Neuronal stem cell (in vitro differentiated cells): ENCODE measurements at regions not wholly inside any gene's neighbourhood (a gene's known extent, or its start where the extent isn't known, plus 50 kb on each side); places are given as distances from the start of the nearest gene placed in this dataset.
"Not testable (repeated sequence)": the region's sequence is repeated elsewhere in the genome, so short reads cannot be mapped to it uniquely, and the experiment has no call there.

ENCODE experiments used
- DNase-seq: peaks from one replicate; pipeline ENCODE4 v3.0.0-alpha.2; 2013; ENCODE audit warnings: low spot score
- H2AFZ ChIP-seq: one replicate; pipeline ENCODE4 v1.6.1; 2013; ENCODE audit warnings: mild to moderate bottlenecking, low read length, inconsistent platforms
- H2AK5ac ChIP-seq: 2 replicates; pipeline ENCODE4 v1.6.1; 2013; ENCODE audit warnings: low read depth, mild to moderate bottlenecking, inconsistent platforms, low read length, moderate library complexity, mixed read lengths
- H2BK120ac ChIP-seq: 2 replicates; pipeline ENCODE4 v1.6.1; 2013; ENCODE audit warnings: low read depth, mild to moderate bottlenecking, inconsistent platforms, low read length, moderate library complexity, mixed read lengths
- H2BK12ac ChIP-seq: one replicate; pipeline ENCODE4 v1.6.1; 2013; ENCODE audit warnings: low read length, inconsistent platforms
- H2BK15ac ChIP-seq: 2 replicates; pipeline ENCODE4 v1.6.1; 2013; ENCODE audit warnings: mild to moderate bottlenecking, low read length, inconsistent platforms, mixed read lengths
- H2BK5ac ChIP-seq: one replicate; pipeline ENCODE4 v1.6.1; 2013; ENCODE audit warnings: inconsistent platforms, mild to moderate bottlenecking, low read length, moderate library complexity
- H3K14ac ChIP-seq: one replicate; pipeline ENCODE4 v1.6.1; 2013; ENCODE audit warnings: low read length, inconsistent platforms
- H3K18ac ChIP-seq: 2 replicates; pipeline ENCODE4 v1.6.1; 2013; ENCODE audit warnings: low read length, inconsistent platforms
- H3K23ac ChIP-seq: 2 replicates; pipeline ENCODE4 v1.6.1; 2013; ENCODE audit warnings: low read depth, mild to moderate bottlenecking, mixed read lengths, low read length, inconsistent platforms; ENCODE audit not compliant: poor library complexity
- H3K27ac ChIP-seq: replicated peaks from 3 replicates; pipeline ENCODE4 v1.5.1; 2013; ENCODE audit warnings: low read length, inconsistent platforms
- H3K27me3 ChIP-seq, 3 experiments: 2 replicates each; pipeline ENCODE4 v1.6.1; 2013; ENCODE audit warnings: low read length in 3 of 3, mild to moderate bottlenecking in 2 of 3, inconsistent platforms in 1 of 3, low read depth in 1 of 3, mixed read lengths in 1 of 3, moderate library complexity in 1 of 3; ENCODE audit not compliant: control insufficient read depth in 3 of 3, insufficient read depth in 3 of 3
- H3K36me3 ChIP-seq, 2 donors: replicated peaks in 1 of 2; 2 replicates each; pipeline ENCODE4 v1.6.1; 2013; ENCODE audit warnings: low read length in 2 of 2; ENCODE audit not compliant: control insufficient read depth in 2 of 2, insufficient read depth in 2 of 2
- H3K4ac ChIP-seq: 2 replicates; pipeline ENCODE4 v1.6.1; 2013; ENCODE audit warnings: inconsistent platforms, mild to moderate bottlenecking, low read length, moderate library complexity
- H3K4me1 ChIP-seq, 2 donors: 1 replicate in 1 of 2; 2 replicates in 1 of 2; pipeline ENCODE4 v1.6.1; 2013; ENCODE audit warnings: low read length in 2 of 2, low read depth in 1 of 2; ENCODE audit not compliant: control insufficient read depth in 2 of 2, insufficient read depth in 1 of 2
- H3K4me2 ChIP-seq: one replicate; pipeline ENCODE4 v1.6.1; 2013; ENCODE audit warnings: mild to moderate bottlenecking, low read length, inconsistent platforms; ENCODE audit not compliant: insufficient read depth, poor library complexity, severe bottlenecking
- H3K4me3 ChIP-seq, 2 donors: 2 replicates each; pipeline ENCODE4 v1.5.1; 2013; ENCODE audit warnings: low read length in 2 of 2, mild to moderate bottlenecking in 2 of 2, inconsistent platforms in 1 of 2, moderate library complexity in 1 of 2
- H3K79me1 ChIP-seq: one replicate; pipeline ENCODE4 v1.6.1; 2013; ENCODE audit warnings: low read depth, mild to moderate bottlenecking, inconsistent platforms, low read length, moderate library complexity
- H3K9ac ChIP-seq: one replicate; pipeline ENCODE4 v1.6.1; 2013; ENCODE audit warnings: mild to moderate bottlenecking, low read depth, low read length, inconsistent platforms; ENCODE audit not compliant: poor library complexity
- H3K9me3 ChIP-seq, 2 donors: replicated peaks in 1 of 2; 2 replicates each; pipeline versions ENCODE3 to v1.6.1; 2013; ENCODE audit warnings: low read length in 2 of 2, mild to moderate bottlenecking in 2 of 2, inconsistent platforms in 1 of 2, low read depth in 1 of 2, mixed read lengths in 1 of 2, moderate library complexity in 1 of 2; ENCODE audit not compliant: control insufficient read depth in 2 of 2, insufficient read depth in 1 of 2
- H4K8ac ChIP-seq: one replicate; pipeline ENCODE4 v1.6.1; 2013; ENCODE audit warnings: low read depth, mild to moderate bottlenecking, inconsistent platforms, low read length, moderate library complexity
- H4K91ac ChIP-seq: one replicate; pipeline ENCODE4 v1.6.1; 2013; ENCODE audit warnings: low read length, low read depth, mild to moderate bottlenecking, inconsistent platforms; ENCODE audit not compliant: poor library complexity
- WGBS, 2 donors: extraction: QIAGEN DNeasy Blood & Tissue Kit; methylation state at CpG; one replicate each; pipeline ENCODE4 v1.1.7; 2013; ENCODE audit warnings: missing lambda C conversion rate in 2 of 2, mixed read lengths in 1 of 2; ENCODE audit not compliant: insufficient read length in 2 of 2, insufficient replicate concordance in 1 of 2; ENCODE audit errors: extremely low coverage in 2 of 2; 5-methylcytosine and 5-hydroxymethylcytosine counted together

DNA sequence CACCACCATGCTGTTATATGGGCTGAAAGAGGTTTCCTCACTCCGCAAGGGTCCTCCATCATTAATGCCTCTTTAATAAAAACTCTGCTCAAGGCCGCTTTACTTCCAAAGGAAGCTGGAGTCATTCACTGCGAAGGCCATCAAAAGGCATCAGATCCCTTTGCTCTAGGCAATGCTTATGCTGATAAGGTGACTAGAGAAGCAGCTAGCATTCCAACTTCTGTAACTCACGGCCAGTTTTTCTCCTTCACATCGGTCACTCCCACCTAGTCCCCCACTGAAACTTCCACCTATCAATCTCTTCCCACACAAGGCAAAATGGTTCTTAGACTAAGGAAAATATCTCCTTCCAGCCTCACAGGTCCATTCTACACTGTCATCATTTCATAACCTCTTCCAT, 124.2 kb upstream of the RMP24 start:
- not testable (repeated sequence) for H2BK15ac ChIP-seq, H3K27me3 ChIP-seq, DNase-seq, H2BK12ac ChIP-seq, H3K4me2 ChIP-seq, H3K4me1 ChIP-seq, H3K4me3 ChIP-seq, H4K91ac ChIP-seq, H2AK5ac ChIP-seq, H3K79me1 ChIP-seq, H2BK120ac ChIP-seq, H3K18ac ChIP-seq, H3K27ac ChIP-seq, H4K8ac ChIP-seq, H3K9me3 ChIP-seq, H3K23ac ChIP-seq, H3K36me3 ChIP-seq, H3K4ac ChIP-seq, H3K14ac ChIP-seq, H2BK5ac ChIP-seq, H3K9ac ChIP-seq, H2AFZ ChIP-seq
- WGBS, 2 donors: no CpG with 5 or more reads among the region's 5 CpGs

DNA sequence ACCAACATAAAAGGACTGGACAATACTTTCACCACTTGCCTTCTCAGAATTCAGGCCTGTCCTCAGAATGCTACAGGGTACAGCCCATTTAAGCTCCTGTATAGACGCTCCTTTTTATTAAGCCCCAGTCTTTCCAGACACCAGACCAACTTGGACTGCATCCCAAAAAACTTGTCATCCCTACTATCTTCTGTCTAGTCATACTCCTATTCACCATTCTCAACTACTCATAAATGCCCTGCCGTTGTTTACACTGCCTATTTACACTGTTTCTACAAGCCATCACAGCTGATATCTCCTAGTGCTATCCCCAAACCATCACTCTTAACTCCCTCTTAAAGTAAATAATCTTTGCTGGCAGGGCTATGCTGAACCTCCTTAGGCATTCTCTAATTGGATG, 123.2 kb upstream of the RMP24 start:
- not testable (repeated sequence) for H3K18ac ChIP-seq, H2BK120ac ChIP-seq, H2BK15ac ChIP-seq, H4K91ac ChIP-seq, H3K79me1 ChIP-seq, H3K4ac ChIP-seq, H3K4me3 ChIP-seq, H3K4me2 ChIP-seq, H3K9me3 ChIP-seq, DNase-seq, H2AK5ac ChIP-seq, H3K23ac ChIP-seq, H3K36me3 ChIP-seq, H3K27me3 ChIP-seq, H3K27ac ChIP-seq, H2BK12ac ChIP-seq, H3K14ac ChIP-seq, H4K8ac ChIP-seq, H2BK5ac ChIP-seq, H2AFZ ChIP-seq, H3K4me1 ChIP-seq, H3K9ac ChIP-seq
- no CpG with 5 or more reads among the region's 2 CpGs for WGBS, 2 donors

DNA sequence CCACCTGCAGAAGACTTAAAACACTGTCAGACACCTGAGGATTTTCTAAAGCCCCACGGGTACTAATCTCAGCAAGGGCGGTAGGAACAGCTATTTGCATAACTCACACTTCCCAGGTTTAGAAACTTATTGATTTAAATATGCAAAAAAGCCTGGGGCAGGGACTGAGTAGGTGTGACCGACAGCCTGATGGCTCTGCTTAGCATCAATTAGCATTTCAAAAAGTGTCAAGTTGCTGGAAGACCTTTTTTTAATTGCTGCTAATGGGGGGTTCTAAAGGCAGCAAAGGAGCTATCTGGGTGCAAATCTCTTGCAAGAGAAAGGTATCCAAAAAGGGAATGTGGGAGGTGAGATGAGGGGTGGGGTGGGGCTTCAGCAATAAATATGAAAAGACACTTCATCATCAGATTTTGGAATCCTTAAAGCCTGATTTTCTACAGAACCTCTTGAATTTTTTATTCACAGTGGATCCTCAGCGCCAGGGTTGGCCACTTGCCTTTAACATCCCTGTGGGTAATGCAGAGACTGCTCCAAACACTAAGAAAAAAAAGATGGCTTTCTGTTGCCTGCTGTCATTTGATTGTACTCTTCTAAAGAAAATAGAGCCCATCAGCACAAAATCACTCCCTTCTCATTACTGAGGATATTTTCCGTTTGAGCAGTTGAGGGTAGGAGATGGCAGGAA, 121.1 kb upstream of the RMP24 start:
- H4K8ac ChIP-seq: no peak overlapping the region
- no peaks in the 10 kb centered on the region for H3K36me3 ChIP-seq
- WGBS, 2 donors: no CpG with 5 or more reads among the region's 5 CpGs

DNA sequence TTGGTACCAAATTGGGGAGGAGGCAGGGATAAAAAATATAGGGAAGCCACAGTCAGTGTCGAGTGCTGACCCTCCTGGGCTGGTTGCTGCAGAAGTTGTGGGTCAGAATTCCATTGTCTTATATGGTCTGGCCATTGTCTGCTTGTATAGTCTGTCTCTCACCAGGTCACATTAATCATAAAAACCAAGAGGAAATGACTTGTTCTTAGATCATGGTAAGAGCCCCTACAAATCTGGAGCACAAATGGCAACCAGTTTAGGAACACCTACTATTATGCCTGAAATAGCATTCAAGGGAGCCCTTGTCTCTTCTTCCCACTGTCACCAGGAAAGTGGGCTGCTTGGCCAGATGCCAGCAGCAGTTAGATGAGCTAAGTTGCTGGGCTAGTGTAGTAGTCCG, 119.7 kb upstream of the RMP24 start:
- no peak overlapping the region for H2BK120ac ChIP-seq
- no CpG with 5 or more reads among the region's 2 CpGs for WGBS, 2 donors
- H3K36me3 ChIP-seq: no peaks in the 10 kb centered on the region
- no peak overlapping the region for H3K9ac ChIP-seq
- no peak overlapping the region for H3K4ac ChIP-seq
- H4K91ac ChIP-seq: no peak overlapping the region
- DNase-seq: no peak
- H2AFZ ChIP-seq: no peak overlapping the region
- H4K8ac ChIP-seq: no peak overlapping the region
- no peaks in the 10 kb centered on the region for H3K4me1 ChIP-seq
- H3K79me1 ChIP-seq: no peaks in the 10 kb centered on the region
- H3K27me3 ChIP-seq: peaks cover 0 to 3% (median 0%) of the 10 kb centered on the region in 3 experiments
- no peak overlapping the region for H3K14ac ChIP-seq
- no peak overlapping the region for H3K4me2 ChIP-seq
- H3K4me3 ChIP-seq: no peak overlapping the region
- H3K27ac ChIP-seq: no peak overlapping the region
- no peaks in the 10 kb centered on the region for H3K9me3 ChIP-seq
- H3K23ac ChIP-seq: no peak overlapping the region
- no peak overlapping the region for H2BK15ac ChIP-seq
- no peak overlapping the region for H2BK5ac ChIP-seq
- H3K18ac ChIP-seq: no peak overlapping the region
- no peak overlapping the region for H2BK12ac ChIP-seq
- H2AK5ac ChIP-seq: no peak overlapping the region

More for the DNA sequence above, 121.1 kb upstream of the RMP24 start:
- Histone ChIP-seq H2BK12ac (no peak overlapping the region), H2AK5ac (no peak overlapping the region), H3K4me2 (no peak overlapping the region), H3K79me1 (no peaks in the 10 kb centered on the region), H2AFZ (no peak overlapping the region), H3K27ac (no peak overlapping the region), H3K9ac (no peak overlapping the region), H3K14ac (no peak overlapping the region), H3K23ac (no peak overlapping the region), H2BK120ac (no peak overlapping the region), H3K4me3 (no peak overlapping the region), H3K27me3 (peaks cover 0 to 3% (median 0%) of the 10 kb centered on the region in 3 experiments), H3K4ac (no peak overlapping the region), H2BK15ac (no peak overlapping the region), H4K91ac (no peak overlapping the region), H3K4me1 (no peaks in the 10 kb centered on the region), H2BK5ac (no peak overlapping the region), H3K9me3 (no peaks in the 10 kb centered on the region), H3K18ac (no peak overlapping the region)
- DNase-seq: no peak
